HUES6 (cell line): ENCODE measurements at regions not wholly inside any gene's neighbourhood (a gene's known extent, or its start where the extent isn't known, plus 50 kb on each side); places are given as distances from the start of the nearest gene placed in this dataset.
"Not testable (repeated sequence)": the region's sequence is repeated elsewhere in the genome, so short reads cannot be mapped to it uniquely, and the experiment has no call there.

Experiments
- H3K27ac ChIP-seq: 2 replicates; pipeline ENCODE4 v1.7.0; 2013; ENCODE audit warnings: low read depth, mild to moderate bottlenecking, low read length, inconsistent platforms
- H3K27me3 ChIP-seq: 2 replicates; pipeline ENCODE4 v1.6.1; 2013; ENCODE audit warnings: low read length; ENCODE audit not compliant: control insufficient read depth, insufficient read depth
- H3K36me3 ChIP-seq: 2 replicates; pipeline ENCODE4 v1.6.1; 2013; ENCODE audit warnings: low read length; ENCODE audit not compliant: control insufficient read depth, insufficient read depth
- H3K4me1 ChIP-seq: 2 replicates; pipeline ENCODE4 v1.6.1; 2013; ENCODE audit warnings: low read length; ENCODE audit not compliant: control insufficient read depth, insufficient read depth
- H3K4me3 ChIP-seq: 2 replicates; pipeline ENCODE4 v1.5.1; 2013; ENCODE audit warnings: low read depth, low read length
- H3K9ac ChIP-seq: one replicate; pipeline ENCODE4 v1.6.1; 2013; ENCODE audit warnings: mild to moderate bottlenecking, low read length
- H3K9me3 ChIP-seq: 2 replicates; pipeline ENCODE4 v1.6.1; 2013; ENCODE audit warnings: low read depth, low read length; ENCODE audit not compliant: control insufficient read depth, insufficient read depth

DNA sequence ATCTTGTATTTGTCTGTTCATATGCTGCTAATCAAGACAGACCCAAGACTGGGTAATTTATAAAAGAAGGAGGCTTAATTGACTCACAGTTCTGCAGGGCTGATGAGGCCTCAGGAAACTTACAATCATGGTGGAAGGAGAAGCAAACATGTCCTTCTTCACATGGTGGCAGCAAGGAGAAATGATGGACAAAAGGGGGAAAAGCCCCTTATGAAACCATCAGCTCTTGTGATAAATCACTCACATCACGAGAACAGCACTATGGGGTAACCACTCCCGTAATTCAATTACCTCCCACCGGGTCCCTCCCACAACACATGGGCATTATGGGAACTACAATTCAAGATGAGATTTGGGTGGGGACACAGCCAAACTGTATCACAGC is 117.0 kb downstream of the TTC6 start:
- H3K27me3 ChIP-seq, H3K4me1 ChIP-seq, H3K4me3 ChIP-seq, H3K9me3 ChIP-seq, H3K27ac ChIP-seq, H3K36me3 ChIP-seq, H3K9ac ChIP-seq: not testable (repeated sequence)

DNA sequence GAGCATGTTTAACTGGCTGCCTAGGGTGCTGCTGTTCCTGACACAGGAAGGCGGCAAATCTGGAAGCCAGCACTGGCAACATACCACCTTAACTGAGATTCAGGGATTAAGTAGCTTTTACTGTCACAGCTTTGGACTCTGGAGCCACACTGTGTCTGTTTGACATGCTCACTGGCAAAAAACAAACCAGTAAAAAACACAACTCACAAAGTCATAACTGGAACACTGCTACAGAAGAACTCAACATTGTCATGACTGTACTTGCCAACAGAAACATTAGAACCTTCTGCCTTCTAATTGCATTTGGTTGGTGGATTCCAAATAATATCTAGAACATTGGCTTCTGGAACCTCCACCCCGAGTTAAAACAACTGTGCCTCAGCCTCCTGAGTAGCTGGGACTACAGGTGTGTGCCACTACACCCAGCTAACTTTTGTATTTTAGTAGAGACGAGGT is 117.6 kb downstream of the TTC6 start:
- Histone ChIP-seq H3K9ac (no peak overlapping the region), H3K27ac (no peak overlapping the region), H3K36me3 (no peaks in the 10 kb centered on the region), H3K9me3 (no peaks in the 10 kb centered on the region), H3K4me3 (no peak overlapping the region), H3K4me1 (no peaks in the 10 kb centered on the region), H3K27me3 (no peaks in the 10 kb centered on the region)

DNA sequence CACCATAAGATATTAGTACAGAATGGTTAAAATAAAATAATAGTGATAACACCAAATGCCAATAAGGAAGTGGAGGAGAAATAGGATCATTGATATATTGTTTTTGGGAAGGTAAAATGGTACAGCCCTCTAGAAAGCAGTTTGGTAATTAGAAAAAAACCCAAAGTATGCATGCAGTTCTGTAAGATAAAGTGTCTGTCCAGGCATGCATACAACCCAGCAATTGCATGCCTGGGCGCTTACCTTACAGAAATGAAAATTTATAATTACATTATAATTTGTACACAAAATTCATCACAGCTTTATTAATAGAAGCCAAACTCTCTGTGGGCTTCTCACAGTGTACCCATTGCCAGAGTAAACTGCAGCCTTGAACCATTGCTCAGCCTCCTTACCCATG is 124.7 kb downstream of the TTC6 start:
- Histone ChIP-seq H3K36me3 (no peaks in the 10 kb centered on the region), H3K4me1 (no peaks in the 10 kb centered on the region), H3K27ac (no peak overlapping the region), H3K9me3 (no peaks in the 10 kb centered on the region), H3K27me3 (no peaks in the 10 kb centered on the region), H3K9ac (no peak overlapping the region), H3K4me3 (no peak overlapping the region)

DNA sequence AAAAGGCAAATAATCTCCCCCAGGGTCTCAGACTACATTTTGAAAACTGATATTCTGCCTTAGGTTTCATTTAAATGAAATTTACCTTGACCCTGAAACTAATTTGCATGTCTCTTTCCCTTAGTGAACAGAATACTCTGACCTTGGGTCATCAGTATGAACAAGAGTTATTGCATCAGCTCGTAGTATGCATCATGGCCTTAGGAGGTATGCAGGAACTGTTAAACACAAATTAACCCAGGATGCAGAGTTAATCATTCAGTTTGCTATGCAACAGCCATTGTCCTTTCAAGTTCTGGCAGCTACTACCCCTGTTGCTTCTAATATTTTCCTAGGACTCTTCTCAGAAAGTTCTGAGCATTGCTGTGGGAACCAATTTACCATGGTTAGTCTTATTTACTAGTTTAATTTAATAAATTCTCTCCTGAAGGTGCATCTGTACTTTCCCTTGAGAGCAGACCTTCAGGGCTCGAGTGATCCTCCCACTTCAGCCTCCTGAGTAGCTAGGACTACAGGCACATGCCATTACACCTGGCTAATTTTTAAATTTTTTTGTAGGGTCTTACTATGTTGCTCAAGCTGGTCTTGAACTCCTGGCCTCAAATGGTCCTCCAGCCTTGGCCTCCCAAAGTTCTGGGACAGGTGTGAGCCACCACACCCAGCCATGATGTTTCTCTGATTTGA is 126.7 kb downstream of the TTC6 start:
- H3K4me3 ChIP-seq, result no peak overlapping the region
- no peak overlapping the region for H3K9ac ChIP-seq
- H3K4me1 ChIP-seq, result no peaks in the 10 kb centered on the region
- no peaks in the 10 kb centered on the region for H3K27me3 ChIP-seq
- H3K9me3 ChIP-seq, result no peaks in the 10 kb centered on the region
- H3K36me3 ChIP-seq, result no peaks in the 10 kb centered on the region
- H3K27ac ChIP-seq, result no peak overlapping the region

DNA sequence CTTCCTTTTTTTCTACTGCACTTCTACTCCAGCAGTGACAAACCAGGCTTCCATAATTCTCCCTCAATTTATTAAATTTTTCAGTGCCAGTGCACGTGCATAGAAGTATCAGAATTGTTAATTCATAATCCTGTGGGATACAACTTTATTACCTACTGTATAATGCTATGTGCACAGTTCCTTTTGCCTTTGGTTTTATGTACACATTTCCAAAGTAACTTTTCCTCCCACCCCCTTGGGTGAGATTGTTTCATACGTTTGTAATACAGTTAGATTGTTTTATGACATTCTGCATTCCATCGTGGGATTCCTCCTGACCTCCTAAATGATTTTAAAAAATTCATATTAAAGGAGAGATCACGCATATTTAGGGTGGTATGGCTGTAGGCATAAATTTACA is 128.1 kb downstream of the TTC6 start:
- H3K9me3 ChIP-seq, result no peaks in the 10 kb centered on the region
- H3K36me3 ChIP-seq, result no peaks in the 10 kb centered on the region
- no peak overlapping the region for H3K4me3 ChIP-seq
- no peaks in the 10 kb centered on the region for H3K4me1 ChIP-seq
- no peak overlapping the region for H3K27ac ChIP-seq
- no peak overlapping the region for H3K9ac ChIP-seq
- no peaks in the 10 kb centered on the region for H3K27me3 ChIP-seq

DNA sequence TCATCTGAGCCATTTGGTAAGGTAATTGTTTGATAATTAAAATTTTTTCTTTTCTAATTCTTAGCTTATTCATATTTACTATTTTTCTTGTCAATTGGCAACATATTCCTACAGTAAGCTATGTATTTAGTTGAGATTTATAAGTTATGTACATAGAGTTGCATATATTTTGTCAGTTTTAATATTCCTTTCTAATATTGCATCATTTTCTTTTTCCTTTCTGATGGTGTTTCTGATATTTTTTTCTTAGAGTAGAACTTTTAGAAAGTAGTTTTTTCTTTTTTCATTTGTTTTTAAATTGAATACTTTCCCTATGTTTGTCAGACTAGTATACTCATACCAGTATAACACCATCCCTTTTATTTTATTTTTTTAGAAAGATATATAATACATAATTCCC is 131.3 kb downstream of the TTC6 start:
- Histone ChIP-seq H3K36me3 (no peaks in the 10 kb centered on the region), H3K9me3 (no peaks in the 10 kb centered on the region), H3K27ac (no peak overlapping the region), H3K4me1 (no peaks in the 10 kb centered on the region), H3K4me3 (no peak overlapping the region), H3K27me3 (no peaks in the 10 kb centered on the region), H3K9ac (no peak overlapping the region)

DNA sequence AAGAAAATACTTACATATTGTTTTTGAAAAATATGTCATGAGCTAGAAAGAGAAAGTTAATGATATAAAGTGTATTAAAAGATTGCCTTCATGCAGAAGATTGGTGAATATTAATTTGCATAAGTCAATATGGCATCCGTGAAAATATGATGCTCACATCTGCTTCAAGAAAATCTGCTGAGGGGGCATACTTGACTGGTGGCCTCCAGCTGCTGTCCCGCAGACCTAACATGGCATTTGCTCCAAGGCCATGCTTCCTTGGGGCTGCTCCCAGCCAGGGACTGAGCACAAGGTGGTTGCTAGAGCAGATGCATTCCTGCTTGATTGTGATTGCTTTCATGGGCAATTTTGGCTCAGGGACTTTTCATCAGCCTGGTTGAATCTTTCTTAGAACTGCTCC is 133.8 kb downstream of the TTC6 start:
- Histone ChIP-seq H3K36me3 (no peaks in the 10 kb centered on the region), H3K27ac (no peak overlapping the region), H3K9ac (no peak overlapping the region), H3K4me1 (no peaks in the 10 kb centered on the region), H3K4me3 (no peak overlapping the region), H3K27me3 (no peaks in the 10 kb centered on the region), H3K9me3 (no peaks in the 10 kb centered on the region)

DNA sequence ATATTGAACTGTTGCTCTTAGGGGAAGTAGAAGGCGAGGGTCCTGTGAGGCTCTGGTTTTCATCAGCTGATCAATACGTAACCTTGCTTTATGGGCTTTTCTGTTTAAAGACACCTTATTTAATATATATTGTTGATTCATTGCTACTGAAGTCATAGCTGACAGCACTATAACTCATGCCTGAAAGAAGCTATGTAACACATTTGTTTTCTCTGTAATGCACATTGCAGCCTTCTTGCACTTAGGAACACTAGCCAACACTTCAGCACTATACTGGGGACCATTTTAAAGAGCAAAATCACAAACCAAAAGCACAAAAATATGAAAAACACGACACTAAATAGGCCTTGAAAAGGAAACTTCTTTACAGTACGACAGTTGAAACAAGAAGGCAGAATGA is 135.7 kb downstream of the TTC6 start:
- H3K9me3 ChIP-seq, result no peaks in the 10 kb centered on the region
- no peak overlapping the region for H3K9ac ChIP-seq
- no peak overlapping the region for H3K27ac ChIP-seq
- no peak overlapping the region for H3K4me3 ChIP-seq
- H3K36me3 ChIP-seq, result no peaks in the 10 kb centered on the region
- H3K27me3 ChIP-seq, result no peaks in the 10 kb centered on the region
- no peaks in the 10 kb centered on the region for H3K4me1 ChIP-seq

DNA sequence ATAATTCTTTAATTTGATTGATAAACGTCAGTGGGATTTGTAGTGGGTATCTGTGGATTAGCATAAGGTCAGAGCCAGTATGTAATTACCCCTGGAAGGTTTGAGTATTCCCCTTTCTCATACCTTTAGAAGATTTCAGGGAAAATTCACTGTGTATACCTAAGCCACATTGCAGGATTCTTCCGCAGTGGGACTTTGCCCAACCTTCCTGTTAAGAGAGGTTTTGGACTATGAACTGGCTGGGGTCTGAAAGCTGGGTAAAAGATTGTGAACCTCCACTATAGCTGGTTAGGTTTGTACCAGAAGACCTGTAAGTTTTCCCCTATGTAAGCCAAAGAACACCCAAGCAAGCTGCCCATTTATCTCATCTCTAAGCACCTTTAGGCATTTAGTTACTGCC is 150.2 kb downstream of the TTC6 start:
- H3K27me3 ChIP-seq, result no peaks in the 10 kb centered on the region
- H3K9me3 ChIP-seq, result no peaks in the 10 kb centered on the region
- H3K27ac ChIP-seq, result no peak overlapping the region
- no peak overlapping the region for H3K4me3 ChIP-seq
- 0 out of 2 replicates have a peak, but pooled peaks cover 7% of the 10 kb centered on the region for H3K4me1 ChIP-seq
- H3K36me3 ChIP-seq, result no peaks in the 10 kb centered on the region
- no peak overlapping the region for H3K9ac ChIP-seq

DNA sequence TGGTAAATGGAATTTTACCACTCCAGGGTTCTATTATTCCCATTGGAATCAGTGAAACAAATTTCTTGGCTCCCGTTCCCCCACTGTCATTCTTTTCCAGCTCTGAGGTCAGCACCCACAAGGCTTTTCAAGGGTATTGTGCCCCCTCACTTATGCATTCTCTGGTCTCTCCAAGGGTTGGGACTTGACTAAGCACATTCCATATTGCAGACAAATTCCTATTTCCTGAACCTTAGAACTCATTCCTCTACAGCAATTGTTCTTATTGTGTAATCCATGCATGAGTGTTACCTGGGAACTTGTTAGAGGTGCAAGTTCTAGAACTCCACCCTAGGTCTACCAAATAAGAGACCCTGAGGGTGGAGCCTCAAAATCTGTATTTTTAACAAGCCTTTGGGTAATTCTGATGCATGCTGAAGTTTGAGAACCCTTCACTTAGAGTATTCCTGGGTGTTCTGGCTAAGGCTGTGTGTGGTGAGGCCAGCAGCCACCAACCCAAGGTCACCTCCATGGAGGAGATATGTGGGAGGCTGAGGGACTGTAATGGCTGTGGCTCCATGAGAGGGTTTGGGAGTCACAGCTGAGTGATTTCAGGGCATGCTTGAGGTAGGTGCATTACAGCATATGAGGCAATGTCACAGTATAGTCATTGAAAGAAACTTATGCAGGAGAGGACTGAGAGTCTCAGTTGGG is 150.9 kb downstream of the TTC6 start:
- Histone ChIP-seq H3K27me3 (no peaks in the 10 kb centered on the region), H3K4me1 (0 out of 2 replicates have a peak, but pooled peaks cover 7% of the 10 kb centered on the region), H3K9me3 (no peaks in the 10 kb centered on the region), H3K4me3 (no peak overlapping the region), H3K36me3 (no peaks in the 10 kb centered on the region), H3K27ac (no peak overlapping the region), H3K9ac (no peak overlapping the region)

DNA sequence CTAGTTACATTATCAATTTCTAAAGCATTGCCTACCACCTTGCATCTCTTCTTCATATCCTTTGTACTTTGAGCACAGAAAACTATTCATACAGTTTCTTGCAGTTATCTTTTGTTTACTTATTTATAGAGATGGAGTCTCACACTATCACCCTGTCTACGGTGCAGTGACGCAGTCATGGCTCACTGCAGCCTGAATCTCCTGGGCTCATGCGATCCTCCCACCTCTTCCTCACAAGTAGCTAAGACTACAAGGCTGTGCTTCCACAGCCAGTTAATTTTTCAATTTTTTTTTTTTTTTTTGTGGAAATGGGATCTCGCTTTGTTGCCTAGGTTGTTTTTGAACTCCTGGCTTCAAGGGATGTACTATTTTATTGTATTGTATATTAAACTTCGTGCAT is 158.0 kb downstream of the TTC6 start:
- no peaks in the 10 kb centered on the region for H3K36me3 ChIP-seq
- no peaks in the 10 kb centered on the region for H3K9me3 ChIP-seq
- H3K4me1 ChIP-seq, result 0 out of 2 replicates have a peak, but pooled peaks cover 1% of the 10 kb centered on the region
- no peaks in the 10 kb centered on the region for H3K27me3 ChIP-seq
- H3K4me3 ChIP-seq, result no peak overlapping the region
- no peak overlapping the region for H3K9ac ChIP-seq
- no peak overlapping the region for H3K27ac ChIP-seq
